Mesothelial cell of epicardium (in vitro differentiated cells): ENCODE measurements at regions not wholly inside any gene's neighbourhood (a gene's known extent, or its start where the extent isn't known, plus 50 kb on each side); places are given as distances from the start of the nearest gene placed in this dataset.

ENCODE experiments used
- DNase-seq, 2 experiments: peaks; one replicate each; pipeline ENCODE4 v3.0.0; 2021; ENCODE audit warnings: low spot score in 2 of 2; ENCODE audit not compliant: unreplicated experiment in 2 of 2
- H3K27ac Mint-ChIP-seq: 2 replicates; pipeline ENCODE4 v1.8.0; 2021; ENCODE audit warnings: mixed read lengths
- H3K27me3 Mint-ChIP-seq: 2 replicates; pipeline ENCODE4 v1.8.0; 2021; ENCODE audit warnings: low read depth, mixed read lengths
- H3K36me3 Mint-ChIP-seq: 2 replicates; pipeline ENCODE4 v1.8.0; 2021; ENCODE audit warnings: mixed read lengths
- H3K4me1 Mint-ChIP-seq: 2 replicates; pipeline ENCODE4 v1.8.0; 2021; ENCODE audit warnings: mixed read lengths
- H3K4me3 Mint-ChIP-seq: 2 replicates; pipeline ENCODE4 v1.8.0; 2021; ENCODE audit warnings: mild to moderate bottlenecking, moderate library complexity, mixed read lengths
- H3K9me3 Mint-ChIP-seq: 2 replicates; pipeline ENCODE4 v1.8.0; 2021; ENCODE audit warnings: mixed read lengths
- CTCF ChIP-seq: fragments of 200-600 bp; sonication (generic); IDR thresholded peaks from one replicate; pipeline ENCODE4 v1.5.0; 2021; ENCODE audit warnings: antibody characterized with exemption; ENCODE audit not compliant: unreplicated experiment

GRCh38 chr4:152039023-152039481 is 278.2 kb upstream of the GATB start:
- DNase-seq = no peak
- Mint-ChIP-seq H3K4me3 (no peak overlapping the region), H3K9me3 (peaks cover 9% of the 10 kb centered on the region), H3K36me3 (no peaks in the 10 kb centered on the region), H3K4me1 (peaks cover 6% of the 10 kb centered on the region), H3K27ac (no peak overlapping the region), H3K27me3 (no peaks in the 10 kb centered on the region)
- no peak for TF ChIP-seq CTCF

- no peaks in the 10 kb centered on the region for H3K27me3 Mint-ChIP-seq
- H3K4me3 Mint-ChIP-seq = no peak overlapping the region
- H3K4me1 Mint-ChIP-seq = peaks cover 4% of the 10 kb centered on the region
- DNase-seq = no peak
- no peak for TF ChIP-seq CTCF
- H3K27ac Mint-ChIP-seq = no peak overlapping the region
- H3K9me3 Mint-ChIP-seq = peaks cover 6% of the 10 kb centered on the region
- no peaks in the 10 kb centered on the region for H3K36me3 Mint-ChIP-seq
Observed at GRCh38 chr4:152038238-152038637, 277.4 kb upstream of the GATB start.

GRCh38 chr4:152037435-152037834 is 276.6 kb upstream of the GATB start:
- no peak for DNase-seq
- Mint-ChIP-seq H3K36me3 (no peaks in the 10 kb centered on the region), H3K9me3 (no peaks in the 10 kb centered on the region), H3K27me3 (no peaks in the 10 kb centered on the region), H3K27ac (no peak overlapping the region), H3K4me1 (peaks cover 4% of the 10 kb centered on the region), H3K4me3 (no peak overlapping the region)
- no peak for TF ChIP-seq CTCF

- no peaks in the 10 kb centered on the region for H3K9me3 Mint-ChIP-seq
- no peaks in the 10 kb centered on the region for H3K36me3 Mint-ChIP-seq
- no peaks in the 10 kb centered on the region for H3K27me3 Mint-ChIP-seq
- H3K27ac Mint-ChIP-seq = no peak overlapping the region
- no peak overlapping the region for H3K4me3 Mint-ChIP-seq
- DNase-seq = no peak
- TF ChIP-seq CTCF = no peak
- H3K4me1 Mint-ChIP-seq = no peaks in the 10 kb centered on the region
Observed at GRCh38 chr4:152033621-152034020, 272.8 kb upstream of the GATB start.

- Mint-ChIP-seq H3K27ac (no peak overlapping the region), H3K36me3 (no peaks in the 10 kb centered on the region), H3K9me3 (no peaks in the 10 kb centered on the region), H3K27me3 (no peaks in the 10 kb centered on the region), H3K4me3 (no peak overlapping the region), H3K4me1 (no peaks in the 10 kb centered on the region)
- no peak for TF ChIP-seq CTCF
- no peak for DNase-seq
Observed at GRCh38 chr4:152032722-152033131, 271.9 kb upstream of the GATB start.

- no peaks in the 10 kb centered on the region for H3K27me3 Mint-ChIP-seq
- no peak overlapping the region for H3K4me3 Mint-ChIP-seq
- H3K27ac Mint-ChIP-seq = no peak overlapping the region
- no peaks in the 10 kb centered on the region for H3K36me3 Mint-ChIP-seq
- TF ChIP-seq CTCF = no peak
- DNase-seq = no peak
- peaks cover 2% of the 10 kb centered on the region for H3K4me1 Mint-ChIP-seq
- no peaks in the 10 kb centered on the region for H3K9me3 Mint-ChIP-seq
Observed at GRCh38 chr4:152029631-152030030, 268.8 kb upstream of the GATB start.
